ENCODE measurements at regions not wholly inside any gene's neighbourhood (a gene's known extent, or its start where the extent isn't known, plus 50 kb on each side); places are given as distances from the start of the nearest gene placed in this dataset.

DNA sequence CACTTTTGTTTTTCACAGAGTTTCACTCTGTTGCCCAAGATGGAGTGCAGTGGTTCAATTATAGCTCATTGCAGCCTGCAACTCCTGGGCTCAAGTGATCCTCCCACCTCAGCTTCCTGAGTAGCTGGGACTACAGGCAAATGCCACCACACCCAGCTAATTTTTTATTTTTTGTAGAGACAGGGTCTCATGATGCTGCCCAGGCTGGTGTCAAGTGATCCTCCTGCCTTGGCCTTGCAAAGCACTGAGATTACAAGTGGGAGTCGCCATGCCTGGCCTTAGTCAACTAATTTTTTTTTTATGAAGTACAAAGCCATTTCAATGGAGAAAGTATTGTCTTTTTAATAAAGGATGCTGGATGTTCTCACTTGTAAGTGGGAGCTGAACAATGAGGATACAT is 51.3 kb upstream of the UXT start:
- no peaks in the 10 kb centered on the region for H3K4me1 ChIP-seq
- DNase-seq (ENCODE audit: low spot score in 2 of 2) = no peak
- H3K27ac ChIP-seq = no peak overlapping the region
- H3K4me3 ChIP-seq = no peak overlapping the region
- no peaks in the 10 kb centered on the region for H3K36me3 ChIP-seq
- TF ChIP-seq, protein P1, sequence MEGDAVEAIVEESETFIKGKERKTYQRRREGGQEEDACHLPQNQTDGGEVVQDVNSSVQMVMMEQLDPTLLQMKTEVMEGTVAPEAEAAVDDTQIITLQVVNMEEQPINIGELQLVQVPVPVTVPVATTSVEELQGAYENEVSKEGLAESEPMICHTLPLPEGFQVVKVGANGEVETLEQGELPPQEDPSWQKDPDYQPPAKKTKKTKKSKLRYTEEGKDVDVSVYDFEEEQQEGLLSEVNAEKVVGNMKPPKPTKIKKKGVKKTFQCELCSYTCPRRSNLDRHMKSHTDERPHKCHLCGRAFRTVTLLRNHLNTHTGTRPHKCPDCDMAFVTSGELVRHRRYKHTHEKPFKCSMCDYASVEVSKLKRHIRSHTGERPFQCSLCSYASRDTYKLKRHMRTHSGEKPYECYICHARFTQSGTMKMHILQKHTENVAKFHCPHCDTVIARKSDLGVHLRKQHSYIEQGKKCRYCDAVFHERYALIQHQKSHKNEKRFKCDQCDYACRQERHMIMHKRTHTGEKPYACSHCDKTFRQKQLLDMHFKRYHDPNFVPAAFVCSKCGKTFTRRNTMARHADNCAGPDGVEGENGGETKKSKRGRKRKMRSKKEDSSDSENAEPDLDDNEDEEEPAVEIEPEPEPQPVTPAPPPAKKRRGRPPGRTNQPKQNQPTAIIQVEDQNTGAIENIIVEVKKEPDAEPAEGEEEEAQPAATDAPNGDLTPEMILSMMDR (IDR thresholded peaks at IDR 0.05) = no peak
- no peak for TF ChIP-seq POLR2AphosphoS5 (IDR thresholded peaks at IDR 0.05)
- TF ChIP-seq POLR2A (IDR thresholded peaks at IDR 0.05) = no peak
- peaks cover 0 to 6% of the 10 kb centered on the region in 2 donors for H3K9me3 ChIP-seq
- intact Hi-C loops (cut with DNase I; ENCODE audit: low total_unique reads) = no loop called here
- peaks cover 0 to 37% of the 10 kb centered on the region in 2 donors for H3K27me3 ChIP-seq

All from breast epithelium (tissue), 4 donors.